GM19025 (cell line): ENCODE measurements at regions not wholly inside any gene's neighbourhood (a gene's known extent, or its start where the extent isn't known, plus 50 kb on each side); places are given as distances from the start of the nearest gene placed in this dataset.

Experiments
- ATAC-seq: cut with Tn5 transposase; IDR thresholded peaks from one replicate; pipeline ENCODE4 v1.9.1; 2021; ENCODE audit warnings: mild to moderate bottlenecking, low read depth, moderate library complexity; ENCODE audit not compliant: unreplicated experiment

DNA sequence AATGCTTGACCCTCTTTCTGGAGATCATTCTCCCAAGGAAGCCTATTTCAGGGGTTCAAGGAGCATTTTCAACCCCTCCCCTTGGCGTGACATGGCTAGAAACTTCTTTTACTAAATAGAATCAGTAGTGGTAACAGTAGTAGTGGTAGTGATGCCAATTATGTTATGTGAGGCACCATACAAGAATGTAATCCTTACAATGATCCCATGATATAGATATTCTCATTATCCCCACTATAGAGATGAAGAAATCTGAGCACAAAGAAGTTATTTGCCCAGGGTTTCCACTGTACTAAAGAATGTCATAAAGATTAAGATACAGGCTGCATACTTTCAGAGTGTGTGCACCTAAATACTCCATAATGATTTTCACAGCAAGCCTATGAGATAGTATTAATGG is 155.4 kb upstream of the CLINT1 start:
- ATAC-seq, result no peak

DNA sequence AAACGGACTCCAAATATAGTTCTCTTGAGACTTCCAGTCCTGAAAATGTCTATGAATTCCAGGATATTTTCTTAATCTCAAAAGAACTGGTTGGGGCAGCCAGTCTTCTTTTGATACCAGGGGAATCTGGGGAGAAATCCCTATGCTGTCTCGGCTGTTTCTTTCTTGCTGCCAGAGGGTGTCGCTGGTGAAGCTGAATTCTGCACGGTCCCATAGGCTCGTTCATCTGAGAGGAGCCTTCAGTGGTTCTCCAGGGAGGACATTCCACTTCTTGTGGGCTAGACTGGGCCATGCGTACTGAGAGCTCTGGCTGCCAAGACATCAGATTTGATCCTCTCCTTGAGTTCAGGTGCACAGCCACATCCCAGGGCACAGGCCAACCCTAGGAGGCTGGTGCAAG is 155.0 kb upstream of the CLINT1 start:
- ATAC-seq, result no peak

GRCh38 chr5:158013303-158013702 is 154.4 kb upstream of the CLINT1 start:
- no peak for ATAC-seq

DNA sequence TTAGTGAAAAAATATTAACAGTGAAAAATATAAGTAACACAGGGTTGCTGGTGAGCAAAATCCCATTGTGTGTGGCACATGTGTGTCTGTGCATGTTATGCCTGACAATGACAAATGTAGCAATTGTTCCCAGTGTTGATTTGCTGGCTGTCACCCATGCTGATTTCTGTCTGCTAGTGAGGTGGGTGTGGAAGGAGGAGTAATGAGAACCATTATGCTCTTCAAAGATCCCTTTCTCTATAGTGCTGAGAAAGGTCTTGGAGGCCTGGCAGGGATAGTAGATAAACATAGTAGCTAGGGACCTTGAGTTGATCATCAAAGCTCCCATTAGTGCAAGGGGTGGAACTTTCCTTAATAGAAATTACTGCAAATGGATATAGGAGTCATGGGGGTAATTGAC is 152.5 kb upstream of the CLINT1 start:
- no peak for ATAC-seq

DNA sequence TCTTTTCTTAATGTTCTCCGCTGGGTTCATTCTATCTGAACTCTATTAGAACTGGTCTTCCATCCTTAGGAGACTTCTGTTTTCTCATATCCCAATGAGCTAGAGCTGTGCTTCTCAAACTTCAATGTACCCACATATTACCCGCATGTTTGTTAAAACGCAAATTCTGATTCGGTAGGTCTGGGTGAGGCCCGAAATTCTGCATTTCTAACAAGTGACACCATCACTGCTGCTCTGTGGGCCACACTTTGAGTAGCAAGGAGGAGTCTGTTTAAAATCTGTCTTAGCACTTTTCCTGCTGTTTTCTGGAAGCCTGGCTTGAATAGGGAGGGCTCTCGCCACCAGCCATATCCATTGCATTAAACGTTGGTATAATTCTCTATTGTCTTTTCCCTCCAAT is 151.9 kb upstream of the CLINT1 start:
- no peak for ATAC-seq

DNA sequence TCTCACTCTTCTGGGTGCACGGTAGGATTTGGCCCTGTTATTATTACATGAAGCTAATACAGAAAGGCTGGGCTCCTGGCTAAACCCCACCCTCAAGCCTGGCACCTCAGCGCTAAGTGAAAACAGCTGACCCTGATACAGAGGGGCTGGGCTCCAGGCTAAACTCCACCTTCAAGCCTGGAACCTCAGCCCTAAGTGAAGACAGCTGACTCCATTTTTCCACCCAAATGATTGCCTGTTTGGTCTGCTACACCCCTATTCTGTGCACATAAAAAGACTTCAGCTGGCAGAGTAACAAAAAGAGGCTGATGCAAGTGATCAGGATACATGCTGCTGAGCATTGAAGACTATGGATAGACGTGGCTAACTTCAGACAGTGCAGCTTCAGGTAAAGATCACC is 148.4 kb upstream of the CLINT1 start:
- no peak for ATAC-seq

DNA sequence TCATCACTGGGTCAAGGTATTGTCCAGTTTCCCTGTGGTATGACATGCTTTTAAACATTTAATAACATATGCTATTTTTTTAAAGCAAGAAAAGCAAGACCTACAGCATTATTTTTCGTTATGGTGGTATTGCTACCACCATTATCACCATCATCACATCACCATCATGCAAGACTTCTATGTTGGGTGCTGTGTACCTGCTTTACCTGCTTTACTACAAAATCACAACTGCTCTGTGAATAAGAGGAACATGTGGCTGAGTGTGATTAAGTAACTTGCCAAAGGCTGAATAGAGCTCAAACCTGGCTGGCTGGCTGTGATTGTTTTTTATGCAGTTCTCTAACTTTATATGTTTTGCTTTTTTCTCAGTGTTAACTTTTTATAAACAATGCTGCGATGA is 140.8 kb upstream of the CLINT1 start:
- no peak for ATAC-seq

DNA sequence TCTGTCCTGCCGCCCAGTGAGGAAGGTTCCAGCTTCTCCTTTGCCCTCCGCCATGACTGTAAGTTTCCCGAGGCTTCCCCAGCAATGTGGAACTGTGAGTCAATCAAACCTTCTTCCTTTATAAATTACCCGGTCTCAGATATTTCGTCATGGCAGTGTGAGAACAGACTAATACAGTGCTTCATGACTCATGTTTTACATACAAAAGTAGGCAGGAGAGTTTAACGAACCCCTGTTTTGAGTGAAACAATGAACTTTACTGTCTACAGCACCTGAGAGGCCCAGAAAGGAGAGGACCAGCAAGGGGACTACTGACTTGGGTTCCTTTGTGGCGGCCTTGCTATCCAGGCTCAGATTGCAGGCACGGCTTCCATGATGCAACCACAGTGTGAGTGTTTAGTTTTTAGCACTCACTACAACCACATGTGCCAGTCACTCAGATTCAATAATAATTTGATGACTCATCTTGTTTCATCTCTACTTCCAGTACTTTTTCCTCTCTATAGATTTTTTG is 139.1 kb upstream of the CLINT1 start:
- ATAC-seq, result no peak

- peak; percentile 82 for ATAC-seq
These were observed 136.1 kb upstream of the CLINT1 start for GRCh38 chr5:157994906-157995519.

DNA sequence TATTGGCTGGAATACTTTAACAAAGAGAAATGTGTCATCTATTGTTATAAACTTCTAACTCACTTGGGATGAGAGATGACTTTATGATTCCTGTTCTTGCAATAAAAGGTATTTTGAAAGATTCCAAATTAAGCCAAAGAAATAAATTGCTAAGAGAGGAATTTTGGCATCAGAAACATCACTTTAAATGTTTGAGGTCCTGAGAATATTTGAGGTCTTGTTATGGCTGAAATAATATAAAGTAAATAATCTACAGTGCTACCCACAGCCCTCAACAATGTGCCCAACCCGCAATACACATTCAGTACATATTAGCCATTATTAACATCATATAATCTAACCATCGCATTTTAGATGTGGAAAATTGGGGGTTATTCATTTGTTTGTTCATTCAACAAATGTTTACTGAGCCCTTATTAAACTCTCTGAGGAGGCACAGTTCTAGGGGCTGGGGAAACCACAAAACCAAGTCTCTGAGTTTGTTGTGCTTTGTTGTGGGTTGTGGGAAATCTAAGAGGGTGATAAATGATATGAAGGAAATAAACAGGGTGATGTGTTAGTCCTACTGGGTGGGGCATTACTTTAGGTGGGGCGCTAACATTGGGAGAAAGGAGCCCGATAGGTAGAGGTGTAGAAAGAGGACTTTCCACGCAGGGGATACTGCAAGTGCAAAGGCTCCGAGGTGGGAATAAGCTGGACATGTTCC is 135.2 kb upstream of the CLINT1 start:
- no peak for ATAC-seq

DNA sequence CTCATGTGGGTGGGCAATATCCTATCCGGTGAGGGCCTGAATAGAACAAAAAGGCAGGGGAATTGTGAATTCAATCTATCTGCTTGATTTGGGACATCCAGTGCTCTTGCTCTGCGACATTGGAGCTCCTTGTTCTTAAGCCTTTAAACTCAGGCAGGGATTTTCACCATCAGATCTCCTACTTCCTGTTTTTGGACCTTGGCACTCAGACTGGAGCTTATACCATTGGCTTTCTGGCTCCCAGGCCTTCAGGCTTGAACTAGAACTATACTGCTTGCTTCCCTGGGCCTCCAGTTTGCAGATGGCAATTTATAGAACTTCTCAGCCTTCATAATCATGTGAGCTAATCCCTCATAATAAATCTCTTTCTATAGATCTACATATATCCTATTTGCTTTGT is 134.3 kb upstream of the CLINT1 start:
- no peak for ATAC-seq

DNA sequence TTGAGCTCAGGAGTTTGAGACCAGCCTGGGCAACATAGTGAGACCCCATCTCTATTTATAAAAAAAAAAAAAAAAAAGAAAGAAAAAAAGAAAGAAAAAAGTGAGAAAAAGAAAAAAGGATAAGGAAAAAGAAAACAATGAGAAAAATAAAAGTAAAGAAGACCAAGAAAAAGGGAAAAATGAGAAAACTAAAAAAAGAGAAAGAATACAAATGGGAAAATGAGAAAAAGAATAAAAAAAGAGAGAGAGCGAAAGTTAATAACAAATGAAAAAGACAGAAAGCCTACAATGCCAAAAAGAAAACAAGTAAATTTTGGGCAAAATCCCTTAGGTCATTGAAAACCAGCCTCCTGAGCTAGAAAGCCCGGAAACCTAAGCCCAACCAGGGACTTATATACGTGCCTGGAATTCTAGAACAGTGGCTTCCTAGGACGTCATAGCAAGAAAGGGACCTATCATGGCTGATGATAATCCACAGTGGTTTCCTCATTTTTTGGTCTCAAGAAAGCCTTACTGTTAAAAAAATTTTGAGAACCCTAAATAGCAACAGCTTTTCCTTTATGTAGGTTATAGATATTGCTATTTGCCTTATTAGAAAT is 131.7 kb upstream of the CLINT1 start:
- ATAC-seq, result no peak

DNA sequence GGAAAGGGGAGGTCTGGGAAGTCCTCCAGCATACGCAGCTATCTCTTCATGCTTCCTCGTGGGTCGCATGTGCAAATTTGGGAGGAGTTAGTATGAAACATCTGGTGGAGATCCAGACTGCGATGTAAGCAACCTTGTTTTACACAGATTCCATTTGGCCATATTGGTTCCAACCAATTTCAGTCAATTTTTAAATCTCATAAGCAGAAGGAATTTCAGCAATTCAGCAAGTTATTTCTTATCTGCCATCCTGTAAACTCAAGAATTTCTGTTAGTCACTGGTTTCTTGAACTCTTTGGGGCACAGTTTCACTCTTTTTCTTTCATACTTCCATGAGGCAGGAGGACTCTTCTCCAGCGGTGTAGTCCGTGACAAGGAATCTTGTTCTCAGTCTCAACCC is 130.4 kb upstream of the CLINT1 start:
- no peak for ATAC-seq

DNA sequence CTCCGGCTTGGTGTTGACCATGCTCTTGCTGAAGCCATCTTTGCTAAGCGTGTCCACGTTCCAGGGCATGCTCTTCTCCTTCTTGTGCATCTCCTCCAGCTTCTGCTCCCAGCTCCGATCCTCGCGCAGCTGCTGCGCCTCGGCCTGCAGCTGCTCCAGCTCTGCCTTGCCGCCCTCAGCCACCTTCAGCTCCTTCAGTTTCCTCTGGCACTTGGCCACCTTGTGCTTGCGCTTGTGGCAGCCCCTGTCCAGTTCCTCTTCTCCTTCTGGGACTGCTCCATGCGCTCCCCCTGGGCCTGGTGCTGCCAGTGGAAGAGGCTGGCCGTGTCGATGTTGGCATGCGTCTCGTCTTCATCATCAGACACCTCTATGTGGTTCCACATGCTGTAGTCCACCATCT is 128.3 kb upstream of the CLINT1 start:
- no peak for ATAC-seq

GRCh38 chr5:157986431-157986990 is 127.6 kb upstream of the CLINT1 start:
- no peak for ATAC-seq

GRCh38 chr5:157984611-157985010 is 125.7 kb upstream of the CLINT1 start:
- no peak for ATAC-seq

- ATAC-seq, result no peak
These were observed 125.1 kb upstream of the CLINT1 start for GRCh38 chr5:157983906-157984551.

GRCh38 chr5:157978061-157978460 is 119.1 kb upstream of the CLINT1 start:
- ATAC-seq, result no peak

DNA sequence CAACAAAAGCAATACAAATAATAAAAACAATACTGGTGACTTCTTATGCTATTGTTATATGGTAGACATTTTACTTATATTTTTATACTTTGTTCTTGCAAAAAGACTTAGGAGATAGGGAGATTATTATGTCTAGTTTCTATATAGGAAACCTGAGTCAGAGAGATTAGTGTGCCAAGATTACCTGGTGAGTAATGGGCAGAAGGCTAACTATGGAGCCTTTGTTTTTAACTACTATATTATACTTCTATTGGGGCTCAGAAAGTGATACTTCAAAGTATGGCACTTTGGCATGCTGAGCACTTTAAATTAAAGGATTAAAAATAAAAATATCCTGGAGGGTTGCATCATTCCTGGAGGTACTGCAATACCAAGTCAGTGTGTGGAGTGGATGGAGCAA is 117.5 kb upstream of the CLINT1 start:
- ATAC-seq, result no peak

DNA sequence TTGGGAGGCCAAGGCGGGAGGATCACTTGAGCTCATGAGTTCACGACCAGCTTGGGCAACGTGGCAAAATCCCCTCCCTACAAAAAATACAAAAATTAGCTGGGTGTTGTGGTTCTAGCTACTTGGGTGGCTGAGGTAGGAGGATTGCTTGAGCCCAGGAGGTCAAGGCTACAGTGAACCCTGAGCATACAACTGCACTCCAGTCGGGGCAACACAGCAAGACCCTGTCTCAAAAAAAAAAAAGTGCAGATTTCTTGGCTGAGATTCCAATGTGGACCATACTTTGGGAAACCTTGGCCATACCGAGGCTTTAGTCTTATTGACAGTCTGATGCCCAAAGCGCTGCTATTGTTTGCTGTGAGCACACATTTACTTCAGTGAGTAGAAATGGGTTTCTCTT is 113.6 kb upstream of the CLINT1 start:
- ATAC-seq, result no peak

DNA sequence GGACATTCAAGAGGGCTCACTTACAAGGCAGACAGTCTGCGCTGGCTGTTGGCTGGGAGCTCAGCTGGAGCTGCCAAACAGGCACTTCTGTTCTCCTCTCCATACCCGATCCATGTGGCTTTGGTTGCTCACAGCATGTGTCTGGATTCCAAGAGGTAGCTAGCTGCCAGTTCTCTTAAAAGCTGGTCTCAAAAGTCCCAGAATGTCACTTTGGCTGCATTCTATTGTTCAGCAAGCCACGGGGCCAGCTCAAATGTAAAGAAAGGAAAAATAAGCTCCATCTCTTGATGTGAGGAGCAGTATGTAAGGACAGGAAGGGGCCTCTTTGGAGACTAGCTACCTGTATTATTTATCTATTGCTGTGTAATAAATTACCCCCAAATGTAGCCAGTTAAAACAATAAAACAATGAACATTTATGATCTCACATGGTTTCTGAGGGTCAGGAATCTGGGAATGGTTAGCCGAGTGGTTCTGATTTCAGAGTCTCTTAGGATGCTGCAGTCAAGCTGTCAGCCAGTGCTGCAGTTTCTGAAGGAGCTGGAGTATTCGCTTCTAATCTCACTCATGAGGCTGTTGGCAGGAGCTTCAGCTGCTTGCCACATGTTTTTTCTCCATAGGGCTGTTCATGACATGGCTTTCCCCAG is 112.7 kb upstream of the CLINT1 start:
- no peak for ATAC-seq
